Naive thymus-derived CD8-positive, alpha-beta T cell (primary cell): ENCODE measurements at regions not wholly inside any gene's neighbourhood (a gene's known extent, or its start where the extent isn't known, plus 50 kb on each side); places are given as distances from the start of the nearest gene placed in this dataset.
A peak's percentile ranks its signal among the peaks of the same experiment; 100 is the strongest.

Source experiments
- ATAC-seq, 2 donors: fragments of 150-1000 bp; cut with Tn5 transposase in 1 of 2; sonication (Bioruptor Pico), chemical (Tn5 transposase) in 1 of 2; 1 replicate in 1 of 2; 2 replicates in 1 of 2; pipeline ENCODE4 v1.10.0; 2021; ENCODE audit warnings: mild to moderate bottlenecking in 2 of 2, moderate library complexity in 2 of 2
- POLR2A ChIA-PET: fragments of 350-600 bp; sonication (Branson Sonifier 250); formaldehyde crosslinking; loops from one replicate; lab custom pipeline; 2021; ENCODE audit warnings: antibody characterized with exemption; lab: Charles Lee
- DNase-seq, 10 donors: peaks; one replicate each; pipeline versions ENCODE4 v3.0.0 to v3.0.0-alpha.2; 2020 to 2022
- H3K27ac Mint-ChIP-seq, 10 donors: one replicate each; pipeline ENCODE4 v1.8.0; 2020 to 2022; ENCODE audit warnings: mild to moderate bottlenecking in 10 of 10, mixed read lengths in 10 of 10, moderate library complexity in 4 of 10, inconsistent platforms in 1 of 10
- H3K27me3 Mint-ChIP-seq, 5 donors: one replicate each; pipeline ENCODE4 v1.8.0; 2021 to 2022; ENCODE audit warnings: mixed read lengths in 5 of 5
- H3K36me3 Mint-ChIP-seq, 3 donors: one replicate each; pipeline ENCODE4 v1.8.0; 2020 to 2022; ENCODE audit warnings: mixed read lengths in 3 of 3, mild to moderate bottlenecking in 2 of 3, inconsistent platforms in 1 of 3
- H3K4me1 Mint-ChIP-seq, 4 donors: one replicate each; pipeline ENCODE4 v1.8.0; 2021 to 2022; ENCODE audit warnings: mixed read lengths in 4 of 4
- H3K4me3 Mint-ChIP-seq, 10 donors: one replicate each; pipeline ENCODE4 v1.8.0; 2020 to 2022; ENCODE audit warnings: mild to moderate bottlenecking in 10 of 10, mixed read lengths in 10 of 10, moderate library complexity in 6 of 10, inconsistent platforms in 1 of 10
- H3K9me3 Mint-ChIP-seq, 9 donors: one replicate each; pipeline ENCODE4 v1.8.0; 2020 to 2022; ENCODE audit warnings: mixed read lengths in 9 of 9, mild to moderate bottlenecking in 3 of 9, inconsistent platforms in 1 of 9, moderate library complexity in 1 of 9

- H3K36me3 Mint-ChIP-seq: no peaks in the 10 kb centered on the region
- ATAC-seq (no peak), DNase-seq (no peak)
- H3K27me3 Mint-ChIP-seq: peaks cover 4 to 8% (median 6%) of the 10 kb centered on the region in 5 donors
- H3K27ac Mint-ChIP-seq: no peak overlapping the region
- peaks cover 0 to 8% (median 2%) of the 10 kb centered on the region in 9 donors for H3K9me3 Mint-ChIP-seq
- H3K4me3 Mint-ChIP-seq: no peak overlapping the region
- POLR2A ChIA-PET: no interaction called here
- peaks cover 0 to 2% (median 0%) of the 10 kb centered on the region in 4 donors for H3K4me1 Mint-ChIP-seq
These were observed 112.7 kb upstream of the FRMD6 start for GRCh38 chr14:51538973-51539372.

- Mint-ChIP-seq H3K27me3 (peaks cover 4 to 8% (median 6%) of the 10 kb centered on the region in 5 donors), H3K9me3 (peaks cover 0 to 8% (median 2%) of the 10 kb centered on the region in 9 donors), H3K27ac (no peak overlapping the region), H3K4me1 (peaks cover 0 to 2% (median 0%) of the 10 kb centered on the region in 4 donors), H3K4me3 (no peak overlapping the region), H3K36me3 (no peaks in the 10 kb centered on the region)
- POLR2A ChIA-PET: no interaction called here
- no peak for DNase-seq
- no peak for ATAC-seq
These were observed 112.1 kb upstream of the FRMD6 start for GRCh38 chr14:51539571-51540037.

DNA sequence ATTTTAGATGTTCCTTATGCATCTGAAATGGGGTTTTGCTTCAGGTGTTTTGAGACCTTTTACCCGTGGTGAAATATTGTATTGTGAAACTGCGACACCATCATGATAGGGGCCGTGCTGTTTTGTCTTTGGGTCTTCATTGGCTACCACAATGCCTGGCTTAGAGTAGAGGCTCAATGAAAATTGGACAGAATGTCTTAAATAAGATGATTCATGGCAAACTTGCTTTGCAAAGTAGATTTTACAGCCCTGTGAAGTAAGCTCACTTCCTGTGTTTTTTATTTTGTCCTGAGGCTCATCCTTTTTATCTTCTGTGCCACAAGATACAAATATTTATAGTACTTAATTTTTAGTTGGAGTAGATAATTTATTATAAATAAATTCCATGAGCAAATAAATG is 111.3 kb upstream of the FRMD6 start:
- H3K27ac Mint-ChIP-seq: no peak overlapping the region
- no peak for ATAC-seq
- no peak for DNase-seq
- no peaks in the 10 kb centered on the region for H3K36me3 Mint-ChIP-seq
- no peak overlapping the region for H3K4me3 Mint-ChIP-seq
- H3K4me1 Mint-ChIP-seq: no peaks in the 10 kb centered on the region
- POLR2A ChIA-PET: no interaction called here
- H3K9me3 Mint-ChIP-seq: peaks cover 0 to 5% (median 2%) of the 10 kb centered on the region in 9 donors
- peaks cover 4 to 8% (median 6%) of the 10 kb centered on the region in 5 donors for H3K27me3 Mint-ChIP-seq

DNA sequence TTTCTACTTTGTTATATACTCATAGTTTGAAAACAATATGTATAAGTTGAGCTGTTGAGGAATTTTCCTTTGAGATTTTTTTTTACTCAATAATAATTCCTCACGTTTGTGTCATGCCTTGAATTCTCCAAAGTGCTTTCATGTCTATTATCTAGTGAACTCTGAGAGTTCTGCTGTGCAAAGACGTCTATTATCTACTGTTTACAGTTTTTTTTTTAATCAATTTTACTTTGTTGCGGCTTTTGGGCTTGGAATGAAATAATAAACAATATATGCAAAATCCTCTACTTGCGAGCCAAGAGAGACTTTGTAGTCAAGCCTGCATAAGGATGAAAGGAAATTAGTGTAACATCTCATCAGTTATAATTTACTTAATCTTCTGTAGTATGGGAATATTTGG is 107.2 kb upstream of the FRMD6 start:
- peaks cover 0 to 4% (median 0%) of the 10 kb centered on the region in 3 donors for H3K36me3 Mint-ChIP-seq
- peaks cover 10 to 19% (median 11%) of the 10 kb centered on the region in 5 donors for H3K27me3 Mint-ChIP-seq
- H3K27ac Mint-ChIP-seq: no peak overlapping the region
- ATAC-seq: no peak
- H3K4me1 Mint-ChIP-seq: peaks cover 0 to 2% (median 0%) of the 10 kb centered on the region in 4 donors
- no peak overlapping the region for H3K4me3 Mint-ChIP-seq
- H3K9me3 Mint-ChIP-seq: no peaks in the 10 kb centered on the region
- POLR2A ChIA-PET: no interaction called here
- DNase-seq: no peak

DNA sequence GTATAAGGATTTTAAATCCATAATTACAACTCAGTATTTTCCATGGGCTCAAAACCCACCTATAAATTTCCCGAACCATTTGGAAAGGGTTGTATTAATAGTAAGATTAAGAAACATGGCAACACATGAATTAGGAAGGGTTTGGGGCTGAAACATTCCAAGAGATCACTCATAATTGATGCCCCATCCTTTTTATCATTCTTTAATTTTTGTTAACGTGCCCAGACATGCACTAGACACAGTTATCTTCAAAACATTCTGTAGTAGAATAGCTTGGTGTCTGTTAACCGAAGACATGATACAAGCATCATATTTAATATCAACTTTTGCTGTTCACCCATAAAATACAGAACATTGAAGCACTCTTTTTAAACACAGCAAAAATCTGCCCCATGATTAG is 106.8 kb upstream of the FRMD6 start:
- DNase-seq: no peak
- no peak overlapping the region for H3K27ac Mint-ChIP-seq
- H3K4me1 Mint-ChIP-seq: peaks cover 0 to 2% (median 0%) of the 10 kb centered on the region in 4 donors
- H3K4me3 Mint-ChIP-seq: no peak overlapping the region
- POLR2A ChIA-PET: no interaction called here
- H3K36me3 Mint-ChIP-seq: peaks cover 0 to 4% (median 0%) of the 10 kb centered on the region in 3 donors
- H3K9me3 Mint-ChIP-seq: no peaks in the 10 kb centered on the region
- peaks cover 10 to 19% (median 11%) of the 10 kb centered on the region in 5 donors for H3K27me3 Mint-ChIP-seq
- ATAC-seq: no peak

DNA sequence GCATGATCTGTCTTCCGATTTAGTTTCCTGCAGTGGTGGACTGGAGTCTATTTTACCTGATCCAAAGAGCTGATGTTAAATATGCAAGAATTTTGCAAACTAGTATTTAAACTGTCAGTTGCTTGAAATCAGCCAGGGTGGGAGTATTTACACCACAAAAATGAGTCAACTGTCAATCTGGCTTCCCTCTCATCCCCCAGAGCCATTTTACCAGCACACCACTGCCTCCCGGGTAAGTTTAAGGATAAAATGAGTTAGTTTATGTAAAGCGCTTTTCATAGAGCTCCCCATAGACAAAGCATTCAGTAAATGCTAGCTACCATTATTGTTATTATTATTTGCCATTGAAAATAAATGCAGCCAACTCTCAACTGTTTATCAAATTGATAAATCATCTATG is 106.3 kb upstream of the FRMD6 start:
- Mint-ChIP-seq H3K27me3 (peaks cover 8 to 19% (median 11%) of the 10 kb centered on the region in 5 donors), H3K4me1 (peaks cover 0 to 2% (median 0%) of the 10 kb centered on the region in 4 donors), H3K36me3 (peaks cover 0 to 4% (median 0%) of the 10 kb centered on the region in 3 donors), H3K27ac (no peak overlapping the region), H3K4me3 (no peak overlapping the region), H3K9me3 (no peaks in the 10 kb centered on the region)
- POLR2A ChIA-PET: no interaction called here
- no peak for DNase-seq
- no peak for ATAC-seq

DNA sequence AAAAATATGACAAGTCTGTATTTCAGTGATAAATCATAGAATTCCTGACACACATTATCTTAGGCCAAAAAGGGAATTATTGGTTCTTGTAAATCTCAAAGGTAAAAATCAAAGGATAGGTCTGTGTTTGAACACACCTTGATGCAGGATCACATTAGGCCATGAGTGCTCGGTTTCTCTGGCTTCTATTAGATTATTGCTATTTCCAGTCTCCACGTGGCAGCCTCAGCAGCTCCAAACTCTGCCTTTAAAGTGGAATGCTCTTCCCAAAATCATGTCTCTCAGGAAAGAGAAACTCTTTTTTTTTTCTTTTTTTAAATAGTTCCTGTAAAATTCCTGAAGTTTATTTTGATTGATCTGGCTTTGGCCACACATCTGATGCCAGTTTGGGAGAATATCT is 105.6 kb upstream of the FRMD6 start:
- Mint-ChIP-seq H3K27me3 (peaks cover 12 to 19% (median 15%) of the 10 kb centered on the region in 5 donors), H3K9me3 (no peaks in the 10 kb centered on the region), H3K36me3 (peaks cover 0 to 4% (median 0%) of the 10 kb centered on the region in 3 donors), H3K27ac (no peak overlapping the region), H3K4me1 (peaks cover 0 to 2% (median 0%) of the 10 kb centered on the region in 4 donors), H3K4me3 (no peak overlapping the region)
- DNase-seq: no peak
- ATAC-seq: no peak
- POLR2A ChIA-PET: interaction anchor here (0.7 kb wide), 1 partner anchor 36 kb away, joined by 6 read pairs; no protein-coding TSS in a partner anchor

DNA sequence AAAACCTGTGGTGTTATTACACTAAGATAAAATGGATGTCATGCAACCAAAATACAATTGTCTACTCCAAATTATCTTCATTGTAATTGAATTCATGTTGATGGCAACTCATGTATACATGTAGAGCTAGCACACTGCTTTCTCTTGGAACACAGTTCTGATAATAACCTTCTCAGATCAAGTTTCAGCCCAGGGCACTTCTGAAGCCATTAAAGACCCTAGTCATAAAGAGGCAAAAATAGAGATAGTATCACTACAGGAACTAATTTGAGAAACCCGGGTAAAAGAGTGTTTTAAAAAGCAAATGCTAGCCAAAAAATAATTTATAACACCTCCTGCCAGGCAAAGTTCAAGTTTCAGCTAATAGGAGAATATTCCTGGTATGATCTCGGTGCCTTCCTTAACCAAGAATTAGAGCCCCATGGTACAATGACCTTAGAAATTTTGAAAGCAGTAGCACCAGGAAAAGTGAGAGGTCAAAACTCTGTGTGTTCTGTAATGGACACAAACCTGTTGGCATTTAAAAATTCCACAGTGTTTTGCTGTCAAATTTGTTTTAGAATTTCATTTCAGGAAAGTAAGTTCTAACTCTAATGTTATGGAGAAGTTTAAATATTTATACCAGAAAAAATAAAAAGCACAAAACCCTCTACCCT is 105.0 kb upstream of the FRMD6 start:
- no peak for DNase-seq
- H3K27ac Mint-ChIP-seq: no peak overlapping the region

GRCh38 chr14:51547260-51547659 is 104.5 kb upstream of the FRMD6 start:
- POLR2A ChIA-PET: no interaction called here
- Mint-ChIP-seq H3K36me3 (peaks cover 0 to 4% (median 0%) of the 10 kb centered on the region in 3 donors), H3K4me3 (no peak overlapping the region), H3K27me3 (peaks cover 9 to 17% (median 14%) of the 10 kb centered on the region in 5 donors), H3K9me3 (no peaks in the 10 kb centered on the region), H3K4me1 (peaks cover 0 to 2% (median 0%) of the 10 kb centered on the region in 4 donors), H3K27ac (peak overlapping the region in 1 of 10 donors; percentile 1)
- DNase-seq: no peak
- no peak for ATAC-seq

More for the DNA sequence above, 105.0 kb upstream of the FRMD6 start:
- peaks cover 9 to 19% (median 14%) of the 10 kb centered on the region in 5 donors for H3K27me3 Mint-ChIP-seq
- POLR2A ChIA-PET: no interaction called here
- peaks cover 0 to 4% (median 0%) of the 10 kb centered on the region in 3 donors for H3K36me3 Mint-ChIP-seq
- no peak overlapping the region for H3K4me3 Mint-ChIP-seq
- no peaks in the 10 kb centered on the region for H3K9me3 Mint-ChIP-seq
- ATAC-seq: no peak
- peaks cover 0 to 2% (median 0%) of the 10 kb centered on the region in 4 donors for H3K4me1 Mint-ChIP-seq

DNA sequence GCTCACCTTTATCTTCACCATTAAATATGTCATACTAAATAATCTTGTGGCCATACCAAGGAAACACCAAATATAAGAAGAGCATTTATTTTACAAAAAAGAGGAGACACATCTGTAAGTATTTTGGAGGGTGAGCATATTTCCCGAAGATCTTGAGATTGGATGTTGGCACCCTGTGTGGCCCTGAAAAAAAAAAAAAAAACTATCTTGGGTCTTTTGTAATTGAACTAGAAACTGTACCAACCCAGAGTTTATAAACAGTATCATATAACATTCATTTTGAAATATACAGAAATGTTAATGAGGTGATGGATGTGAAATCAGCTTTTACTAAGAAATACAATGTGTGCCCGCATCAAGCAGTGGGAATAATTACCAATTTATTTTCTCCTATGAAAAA is 104.0 kb upstream of the FRMD6 start:
- no peak for ATAC-seq
- Mint-ChIP-seq H3K4me3 (no peak overlapping the region), H3K36me3 (peaks cover 0 to 4% (median 0%) of the 10 kb centered on the region in 3 donors), H3K27me3 (peaks cover 9 to 15% (median 14%) of the 10 kb centered on the region in 5 donors), H3K27ac (no peak overlapping the region), H3K4me1 (peaks cover 0 to 2% (median 0%) of the 10 kb centered on the region in 4 donors), H3K9me3 (no peaks in the 10 kb centered on the region)
- POLR2A ChIA-PET: no interaction called here
- no peak for DNase-seq

DNA sequence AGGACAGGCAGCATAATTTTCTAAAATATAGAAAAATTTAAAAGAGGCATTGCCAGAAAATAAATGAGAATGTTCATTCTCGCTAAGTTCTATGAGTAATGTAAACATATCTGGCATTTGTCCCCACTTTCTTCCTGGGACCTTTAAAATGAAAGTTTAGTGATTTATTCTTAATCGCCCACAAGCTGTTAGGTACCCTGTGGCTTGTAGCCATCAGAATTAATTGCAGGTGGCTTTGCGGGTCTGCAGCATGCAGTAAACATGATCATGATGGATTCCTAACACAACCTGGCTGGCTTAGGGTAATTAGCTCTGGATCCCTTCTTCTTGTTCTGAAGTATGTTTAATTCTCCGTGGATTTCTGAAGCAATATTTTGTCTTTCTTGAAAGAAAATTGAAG is 103.5 kb upstream of the FRMD6 start:
- Mint-ChIP-seq H3K27ac (no peak overlapping the region), H3K4me3 (no peak overlapping the region), H3K27me3 (peaks cover 9 to 19% (median 17%) of the 10 kb centered on the region in 5 donors), H3K4me1 (peaks cover 0 to 2% (median 0%) of the 10 kb centered on the region in 4 donors), H3K36me3 (peaks cover 0 to 4% (median 0%) of the 10 kb centered on the region in 3 donors), H3K9me3 (no peaks in the 10 kb centered on the region)
- DNase-seq (no peak), ATAC-seq (no peak)
- POLR2A ChIA-PET: no interaction called here

DNA sequence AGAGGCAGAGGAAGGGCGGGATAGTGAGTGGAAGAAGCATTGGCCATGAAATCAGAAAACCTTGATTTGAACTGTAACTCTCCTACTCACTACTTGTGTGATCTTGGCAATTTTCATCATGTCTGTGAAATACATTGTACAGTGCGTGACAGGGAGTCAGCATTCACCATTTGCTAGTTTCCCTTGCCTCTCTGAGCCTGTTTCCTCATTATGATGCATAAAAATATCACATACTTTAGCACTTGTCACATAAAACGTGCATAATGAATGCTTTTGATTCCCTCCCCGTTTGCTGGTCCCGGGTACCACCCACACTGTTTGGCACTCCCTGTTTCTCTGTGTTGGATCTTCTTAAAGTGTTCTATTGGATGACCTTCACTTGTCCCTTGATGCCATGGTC is 101.1 kb upstream of the FRMD6 start:
- no peak for ATAC-seq

DNA sequence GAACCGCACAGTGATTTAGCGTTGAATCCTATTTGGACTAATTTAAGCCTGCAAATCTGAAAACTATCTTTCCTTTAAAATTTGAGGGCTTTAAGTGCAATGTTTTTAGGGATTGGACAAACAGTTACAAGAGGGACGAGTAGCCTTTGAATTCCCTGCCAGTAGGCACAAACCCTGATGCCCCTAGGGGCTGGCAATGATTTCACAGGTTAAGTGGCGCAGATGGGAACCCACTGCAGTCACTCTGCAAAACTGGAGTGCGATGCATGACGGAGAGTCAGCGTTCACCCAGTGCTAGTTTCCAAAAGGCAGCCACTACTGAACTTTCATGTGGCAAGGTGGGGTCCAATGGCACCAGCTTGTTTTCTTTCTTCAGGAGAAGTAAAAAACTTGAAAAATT is 99.4 kb upstream of the FRMD6 start:
- Mint-ChIP-seq H3K27me3 (peaks cover 6 to 24% (median 13%) of the 10 kb centered on the region in 5 donors), H3K27ac (no peak overlapping the region), H3K4me3 (no peak overlapping the region), H3K4me1 (peaks cover 0 to 2% (median 0%) of the 10 kb centered on the region in 4 donors), H3K36me3 (peaks cover 0 to 4% (median 0%) of the 10 kb centered on the region in 3 donors), H3K9me3 (no peaks in the 10 kb centered on the region)
- POLR2A ChIA-PET: no interaction called here
- DNase-seq (no peak), ATAC-seq (no peak)

More for the DNA sequence above, 101.1 kb upstream of the FRMD6 start:
- peaks cover 0 to 4% (median 0%) of the 10 kb centered on the region in 3 donors for H3K36me3 Mint-ChIP-seq
- H3K27me3 Mint-ChIP-seq: peaks cover 9 to 23% (median 14%) of the 10 kb centered on the region in 5 donors
- no peaks in the 10 kb centered on the region for H3K9me3 Mint-ChIP-seq
- H3K4me3 Mint-ChIP-seq: no peak overlapping the region
- peaks cover 0 to 2% (median 0%) of the 10 kb centered on the region in 4 donors for H3K4me1 Mint-ChIP-seq
- no peak overlapping the region for H3K27ac Mint-ChIP-seq
- POLR2A ChIA-PET: interaction anchor here (0.5 kb wide), 1 partner anchor 64 kb away, joined by 3 read pairs; no protein-coding TSS in a partner anchor
- DNase-seq: no peak
